GM12865 (cell line): ENCODE measurements at regions not wholly inside any gene's neighbourhood (a gene's known extent, or its start where the extent isn't known, plus 50 kb on each side); places are given as distances from the start of the nearest gene placed in this dataset.

Source experiments
- DNase-seq: peaks from one replicate; pipeline ENCODE4 v3.0.0; 2010; ENCODE audit warnings: low read depth
- H3K4me3 ChIP-seq: 2 replicates; pipeline ENCODE4 v1.5.1; 2011; ENCODE audit warnings: mild to moderate bottlenecking, low read depth, low read length, control low read depth
- CTCF ChIP-seq: IDR thresholded peaks from 2 replicates; pipeline ENCODE4 v1.5.1; 2011; ENCODE audit warnings: low read length, control low read depth, low read depth, inconsistent platforms; ENCODE audit not compliant: insufficient read depth; ENCODE audit errors: missing control alignments

GRCh38 chr4:60544981-60545380, 655.1 kb upstream of the ADGRL3 start:
- DNase-seq, result no peak
- no peak overlapping the region for H3K4me3 ChIP-seq
- TF ChIP-seq CTCF, result no peak

GRCh38 chr4:60562334-60562733, 637.8 kb upstream of the ADGRL3 start:
- DNase-seq, result no peak
- TF ChIP-seq CTCF, result no peak
- H3K4me3 ChIP-seq, result no peak overlapping the region

- H3K4me3 ChIP-seq, result no peak overlapping the region
- TF ChIP-seq CTCF, result no peak
- no peak for DNase-seq
Measured at GRCh38 chr4:60565558-60565957, 634.6 kb upstream of the ADGRL3 start.

- DNase-seq, result no peak
- no peak for TF ChIP-seq CTCF
- no peak overlapping the region for H3K4me3 ChIP-seq
Measured at GRCh38 chr4:60575336-60575735, 624.8 kb upstream of the ADGRL3 start.

GRCh38 chr4:60579335-60579734, 620.8 kb upstream of the ADGRL3 start:
- DNase-seq, result no peak
- TF ChIP-seq CTCF, result no peak
- no peak overlapping the region for H3K4me3 ChIP-seq

GRCh38 chr4:60581919-60582536, 618.1 kb upstream of the ADGRL3 start:
- TF ChIP-seq CTCF, result no peak
- H3K4me3 ChIP-seq, result no peak overlapping the region
- no peak for DNase-seq

- no peak for DNase-seq
- TF ChIP-seq CTCF, result no peak
- H3K4me3 ChIP-seq, result no peak overlapping the region
Measured at GRCh38 chr4:60588556-60588955, 611.6 kb upstream of the ADGRL3 start.
